WTC11 (cell line): ENCODE measurements at regions not wholly inside any gene's neighbourhood (a gene's known extent, or its start where the extent isn't known, plus 50 kb on each side); places are given as distances from the start of the nearest gene placed in this dataset.

Experiments used
- AFF4 ChIP-seq: sonication (generic); formaldehyde crosslinking; IDR thresholded peaks from 2 replicates; pipeline ENCODE4 v1.8.1; 2023; ENCODE audit warnings: mild to moderate bottlenecking, missing genetic modification reagents, borderline replicate concordance
- FOXJ3 ChIP-seq: sonication (generic); formaldehyde crosslinking; IDR thresholded peaks from 2 replicates; pipeline ENCODE4 v1.9.0; 2021; ENCODE audit warnings: missing genetic modification reagents, mild to moderate bottlenecking, borderline replicate concordance
- GRHL2 ChIP-seq: fragments of 250-450 bp; sonication (Bioruptor Pico); IDR thresholded peaks from 2 replicates; pipeline ENCODE4 v1.8.0; 2022; ENCODE audit warnings: mild to moderate bottlenecking, moderate library complexity; ENCODE audit not compliant: insufficient replicate concordance, severe bottlenecking
- HMGA2 ChIP-seq: fragments of 250-450 bp; sonication (Bioruptor Pico); IDR thresholded peaks from 2 replicates; pipeline ENCODE4 v1.4.0; 2021; ENCODE audit warnings: mild to moderate bottlenecking, moderate library complexity
- IRF1 ChIP-seq: sonication (generic); formaldehyde crosslinking; IDR thresholded peaks from 2 replicates; pipeline ENCODE4 v1.8.0; 2023; ENCODE audit warnings: missing genetic modification reagents
- KAT7 ChIP-seq: sonication (generic); formaldehyde crosslinking; IDR thresholded peaks from 2 replicates; pipeline ENCODE4 v1.8.1; 2023; ENCODE audit warnings: missing genetic modification reagents, mild to moderate bottlenecking, borderline replicate concordance
- NFATC4 ChIP-seq: fragments of 250-450 bp; sonication (Bioruptor Pico); IDR thresholded peaks from 2 replicates; pipeline ENCODE4 v1.9.0; 2021; ENCODE audit warnings: mild to moderate bottlenecking
- NFYB ChIP-seq: sonication (generic); formaldehyde crosslinking; conservative IDR thresholded peaks from 2 replicates; pipeline ENCODE4 v1.8.0; 2022; ENCODE audit warnings: low read depth, missing genetic modification reagents
- PREB ChIP-seq: sonication (generic); formaldehyde crosslinking; IDR thresholded peaks from 2 replicates; pipeline ENCODE4 v1.8.1; 2022; ENCODE audit warnings: mild to moderate bottlenecking, missing genetic modification reagents, moderate library complexity, borderline replicate concordance
- SP1 ChIP-seq: sonication (generic); formaldehyde crosslinking; conservative IDR thresholded peaks from 2 replicates; pipeline ENCODE4 v1.8.1; 2022; ENCODE audit warnings: missing genetic modification reagents
- ZNF423 ChIP-seq: fragments of 250-450 bp; sonication (Bioruptor Pico); IDR thresholded peaks from 2 replicates; pipeline ENCODE4 v2.1.2; 2022; ENCODE audit warnings: mild to moderate bottlenecking, moderate library complexity
- ZNF512 ChIP-seq: sonication (generic); formaldehyde crosslinking; IDR thresholded peaks from 2 replicates; pipeline ENCODE4 v1.8.1; 2022; ENCODE audit warnings: missing genetic modification reagents, borderline replicate concordance
- TF ChIP-seq, protein P1 (sequence below): sonication (generic); formaldehyde crosslinking; conservative IDR thresholded peaks from 2 replicates; pipeline ENCODE4 v1.8.1; 2023; ENCODE audit warnings: mild to moderate bottlenecking, low read depth, missing genetic modification reagents, moderate library complexity
- TF ChIP-seq, protein P2 (sequence below): fragments of 250-450 bp; sonication (Bioruptor Pico); IDR thresholded peaks from 2 replicates; pipeline ENCODE4 v1.9.0; 2021; ENCODE audit warnings: mild to moderate bottlenecking

DNA sequence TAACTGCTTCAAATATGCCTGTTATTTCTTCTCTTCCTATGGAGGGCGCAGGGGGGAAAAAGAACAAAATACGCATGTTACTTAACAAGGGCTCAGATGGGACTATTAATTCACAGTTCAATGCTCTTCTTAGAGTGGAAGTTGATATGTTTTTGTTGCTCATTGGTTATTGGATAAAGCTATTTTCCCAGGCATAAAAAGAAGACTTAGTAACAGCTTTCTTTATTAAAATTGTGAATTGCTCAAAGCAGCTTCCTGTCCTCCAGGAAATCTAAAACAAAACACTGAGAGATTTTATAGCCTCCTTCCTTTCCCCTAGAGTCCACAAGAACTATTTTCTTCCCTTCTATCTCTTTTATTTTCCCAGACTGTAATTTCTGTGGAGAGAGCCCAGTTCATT is 180.8 kb downstream of the SH3BP4 start (continued):
- TF ChIP-seq AFF4 (CRISPR knock-in tag) = no peak
- TF ChIP-seq FOXJ3 (CRISPR knock-in tag) = no peak
- TF ChIP-seq, protein P1, sequence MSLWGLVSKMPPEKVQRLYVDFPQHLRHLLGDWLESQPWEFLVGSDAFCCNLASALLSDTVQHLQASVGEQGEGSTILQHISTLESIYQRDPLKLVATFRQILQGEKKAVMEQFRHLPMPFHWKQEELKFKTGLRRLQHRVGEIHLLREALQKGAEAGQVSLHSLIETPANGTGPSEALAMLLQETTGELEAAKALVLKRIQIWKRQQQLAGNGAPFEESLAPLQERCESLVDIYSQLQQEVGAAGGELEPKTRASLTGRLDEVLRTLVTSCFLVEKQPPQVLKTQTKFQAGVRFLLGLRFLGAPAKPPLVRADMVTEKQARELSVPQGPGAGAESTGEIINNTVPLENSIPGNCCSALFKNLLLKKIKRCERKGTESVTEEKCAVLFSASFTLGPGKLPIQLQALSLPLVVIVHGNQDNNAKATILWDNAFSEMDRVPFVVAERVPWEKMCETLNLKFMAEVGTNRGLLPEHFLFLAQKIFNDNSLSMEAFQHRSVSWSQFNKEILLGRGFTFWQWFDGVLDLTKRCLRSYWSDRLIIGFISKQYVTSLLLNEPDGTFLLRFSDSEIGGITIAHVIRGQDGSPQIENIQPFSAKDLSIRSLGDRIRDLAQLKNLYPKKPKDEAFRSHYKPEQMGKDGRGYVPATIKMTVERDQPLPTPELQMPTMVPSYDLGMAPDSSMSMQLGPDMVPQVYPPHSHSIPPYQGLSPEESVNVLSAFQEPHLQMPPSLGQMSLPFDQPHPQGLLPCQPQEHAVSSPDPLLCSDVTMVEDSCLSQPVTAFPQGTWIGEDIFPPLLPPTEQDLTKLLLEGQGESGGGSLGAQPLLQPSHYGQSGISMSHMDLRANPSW (CRISPR knock-in tag) = no peak
- no peak for TF ChIP-seq NFYB (CRISPR knock-in tag)
- TF ChIP-seq NFATC4 (CRISPR knock-in tag) = no peak
- TF ChIP-seq, protein P2, sequence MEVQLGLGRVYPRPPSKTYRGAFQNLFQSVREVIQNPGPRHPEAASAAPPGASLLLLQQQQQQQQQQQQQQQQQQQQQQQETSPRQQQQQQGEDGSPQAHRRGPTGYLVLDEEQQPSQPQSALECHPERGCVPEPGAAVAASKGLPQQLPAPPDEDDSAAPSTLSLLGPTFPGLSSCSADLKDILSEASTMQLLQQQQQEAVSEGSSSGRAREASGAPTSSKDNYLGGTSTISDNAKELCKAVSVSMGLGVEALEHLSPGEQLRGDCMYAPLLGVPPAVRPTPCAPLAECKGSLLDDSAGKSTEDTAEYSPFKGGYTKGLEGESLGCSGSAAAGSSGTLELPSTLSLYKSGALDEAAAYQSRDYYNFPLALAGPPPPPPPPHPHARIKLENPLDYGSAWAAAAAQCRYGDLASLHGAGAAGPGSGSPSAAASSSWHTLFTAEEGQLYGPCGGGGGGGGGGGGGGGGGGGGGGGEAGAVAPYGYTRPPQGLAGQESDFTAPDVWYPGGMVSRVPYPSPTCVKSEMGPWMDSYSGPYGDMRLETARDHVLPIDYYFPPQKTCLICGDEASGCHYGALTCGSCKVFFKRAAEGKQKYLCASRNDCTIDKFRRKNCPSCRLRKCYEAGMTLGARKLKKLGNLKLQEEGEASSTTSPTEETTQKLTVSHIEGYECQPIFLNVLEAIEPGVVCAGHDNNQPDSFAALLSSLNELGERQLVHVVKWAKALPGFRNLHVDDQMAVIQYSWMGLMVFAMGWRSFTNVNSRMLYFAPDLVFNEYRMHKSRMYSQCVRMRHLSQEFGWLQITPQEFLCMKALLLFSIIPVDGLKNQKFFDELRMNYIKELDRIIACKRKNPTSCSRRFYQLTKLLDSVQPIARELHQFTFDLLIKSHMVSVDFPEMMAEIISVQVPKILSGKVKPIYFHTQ = no peak
- TF ChIP-seq KAT7 = no peak
- TF ChIP-seq HMGA2 (CRISPR knock-in tag) = no peak
- TF ChIP-seq IRF1 (CRISPR knock-in tag) = no peak
- no peak for TF ChIP-seq SP1 (CRISPR knock-in tag)
- TF ChIP-seq ZNF512 (CRISPR knock-in tag) = no peak
- TF ChIP-seq GRHL2 = no peak
- TF ChIP-seq PREB (CRISPR knock-in tag) = no peak
- TF ChIP-seq ZNF423 (CRISPR knock-in tag) = no peak
